ENCODE measurements at regions not wholly inside any gene's neighbourhood (a gene's known extent, or its start where the extent isn't known, plus 50 kb on each side); places are given as distances from the start of the nearest gene placed in this dataset.

- DNase-seq (ENCODE audit: low spot score) = no peak
- no TSS peak for BruUV-seq (replicated peaks)
- TF ChIP-seq CTCF (conservative IDR thresholded peaks at IDR 0.05; ENCODE audit: low read depth, low read length) (no peak), EZH2 (IDR thresholded peaks at IDR 0.05; ENCODE audit: borderline replicate concordance, low read depth, low read length, poor library complexity, severe bottlenecking) (no peak)
- Histone ChIP-seq H3K27me3 (replicated peaks; ENCODE audit: insufficient read depth, low read depth, low read length, poor library complexity) (no peaks in the 10 kb centered on the region), H3K36me3 (ENCODE audit: insufficient read depth, low read length, poor library complexity, severe bottlenecking) (no peaks in the 10 kb centered on the region), H3K9me3 (ENCODE audit: low read depth, low read length, poor library complexity, severe bottlenecking) (no peaks in the 10 kb centered on the region), H3K4me1 (ENCODE audit: insufficient read depth, low read length, poor library complexity, severe bottlenecking) (no peaks in the 10 kb centered on the region), H3K4me3 (ENCODE audit: low read depth, low read length, poor library complexity, severe bottlenecking) (no peak overlapping the region), H3K27ac (ENCODE audit: low read depth, low read length, poor library complexity, severe bottlenecking) (no peak overlapping the region)
- intact Hi-C loops (cut with micrococcal nuclease; ENCODE audit: unreplicated experiment) = no loop called here
- POLR2A ChIA-PET (ENCODE audit: low non-redundant PET) = no interaction called here
- CTCF ChIA-PET = no interaction called here
Measured at GRCh38 chr2:125681576-125681975, 974.4 kb upstream of the GYPC start.

GRCh38 chr2:125681976-125682805, 973.8 kb upstream of the GYPC start:
- no peaks in the 10 kb centered on the region for H3K27me3 ChIP-seq (replicated peaks; ENCODE audit: insufficient read depth, low read depth, low read length, poor library complexity)
- no peak for DNase-seq (ENCODE audit: low spot score)
- CTCF ChIA-PET = no interaction called here
- intact Hi-C loops (cut with micrococcal nuclease; ENCODE audit: unreplicated experiment) = no loop called here
- H3K4me1 ChIP-seq (ENCODE audit: insufficient read depth, low read length, poor library complexity, severe bottlenecking) = no peaks in the 10 kb centered on the region
- H3K27ac ChIP-seq (ENCODE audit: low read depth, low read length, poor library complexity, severe bottlenecking) = no peak overlapping the region
- H3K4me3 ChIP-seq (ENCODE audit: low read depth, low read length, poor library complexity, severe bottlenecking) = no peak overlapping the region
- BruUV-seq (replicated peaks) = no TSS peak
- TF ChIP-seq CTCF (conservative IDR thresholded peaks at IDR 0.05; ENCODE audit: low read depth, low read length) (no peak), EZH2 (IDR thresholded peaks at IDR 0.05; ENCODE audit: borderline replicate concordance, low read depth, low read length, poor library complexity, severe bottlenecking) (no peak)
- H3K36me3 ChIP-seq (ENCODE audit: insufficient read depth, low read length, poor library complexity, severe bottlenecking) = no peaks in the 10 kb centered on the region
- no peaks in the 10 kb centered on the region for H3K9me3 ChIP-seq (ENCODE audit: low read depth, low read length, poor library complexity, severe bottlenecking)
- POLR2A ChIA-PET (ENCODE audit: low non-redundant PET) = no interaction called here

- H3K27me3 ChIP-seq (replicated peaks; ENCODE audit: insufficient read depth, low read depth, low read length, poor library complexity) = no peaks in the 10 kb centered on the region
- CTCF ChIA-PET = no interaction called here
- BruUV-seq (replicated peaks) = no TSS peak
- POLR2A ChIA-PET (ENCODE audit: low non-redundant PET) = no interaction called here
- TF ChIP-seq CTCF (conservative IDR thresholded peaks at IDR 0.05; ENCODE audit: low read depth, low read length) = no peak
- no peak for TF ChIP-seq EZH2 (IDR thresholded peaks at IDR 0.05; ENCODE audit: borderline replicate concordance, low read depth, low read length, poor library complexity, severe bottlenecking)
- DNase-seq (ENCODE audit: low spot score) = no peak
- H3K36me3 ChIP-seq (ENCODE audit: insufficient read depth, low read length, poor library complexity, severe bottlenecking) = no peaks in the 10 kb centered on the region
- H3K4me3 ChIP-seq (ENCODE audit: low read depth, low read length, poor library complexity, severe bottlenecking) = no peak overlapping the region
- no peak overlapping the region for H3K27ac ChIP-seq (ENCODE audit: low read depth, low read length, poor library complexity, severe bottlenecking)
- intact Hi-C loops (cut with micrococcal nuclease; ENCODE audit: unreplicated experiment) = no loop called here
- H3K9me3 ChIP-seq (ENCODE audit: low read depth, low read length, poor library complexity, severe bottlenecking) = no peaks in the 10 kb centered on the region
- H3K4me1 ChIP-seq (ENCODE audit: insufficient read depth, low read length, poor library complexity, severe bottlenecking) = no peaks in the 10 kb centered on the region
Measured at GRCh38 chr2:125684256-125684655, 971.7 kb upstream of the GYPC start.
